ENCODE measurements at regions not wholly inside any gene's neighbourhood (a gene's known extent, or its start where the extent isn't known, plus 50 kb on each side); places are given as distances from the start of the nearest gene placed in this dataset.

DNA sequence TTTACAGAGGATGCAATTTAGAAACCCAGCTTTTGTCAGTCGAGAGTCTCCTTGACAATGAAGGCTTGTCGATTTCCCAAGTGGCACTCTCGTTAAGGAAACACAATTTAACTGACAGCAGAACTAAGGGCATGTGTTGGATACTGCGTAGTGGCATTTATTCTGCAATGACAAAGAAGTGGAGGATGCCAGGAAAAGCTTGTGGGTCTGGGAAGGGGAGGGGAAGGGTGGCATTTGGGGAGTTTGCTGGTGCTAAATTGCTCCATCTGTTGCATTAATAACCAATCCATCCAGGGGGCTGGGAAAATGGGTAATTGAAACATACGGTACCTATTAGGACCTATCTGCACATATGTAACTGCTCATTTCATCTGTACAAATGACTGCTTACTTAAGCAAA, 190.6 kb downstream of the NSG2 start:
- no peak for DNase-seq

DNA sequence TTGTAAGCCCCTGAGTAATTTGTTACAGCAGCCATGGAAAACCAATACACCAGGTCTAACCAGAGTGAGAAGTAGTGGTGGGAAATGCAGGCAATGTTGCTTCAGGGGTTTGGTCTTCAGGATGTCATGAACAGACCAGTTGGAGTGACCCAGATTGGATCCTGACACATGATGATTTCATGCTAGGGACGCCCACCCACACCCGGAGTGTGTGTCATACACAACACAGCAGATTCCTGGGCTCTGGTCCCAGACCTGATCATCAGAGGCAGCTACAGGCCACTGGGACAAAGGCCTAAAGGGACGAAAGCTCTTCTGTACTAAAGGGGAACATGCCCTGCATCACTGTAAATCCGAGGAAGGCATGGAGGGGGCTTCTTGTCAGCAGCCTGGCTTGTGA, 194.2 kb downstream of the NSG2 start:
- DNase-seq = no peak

DNA sequence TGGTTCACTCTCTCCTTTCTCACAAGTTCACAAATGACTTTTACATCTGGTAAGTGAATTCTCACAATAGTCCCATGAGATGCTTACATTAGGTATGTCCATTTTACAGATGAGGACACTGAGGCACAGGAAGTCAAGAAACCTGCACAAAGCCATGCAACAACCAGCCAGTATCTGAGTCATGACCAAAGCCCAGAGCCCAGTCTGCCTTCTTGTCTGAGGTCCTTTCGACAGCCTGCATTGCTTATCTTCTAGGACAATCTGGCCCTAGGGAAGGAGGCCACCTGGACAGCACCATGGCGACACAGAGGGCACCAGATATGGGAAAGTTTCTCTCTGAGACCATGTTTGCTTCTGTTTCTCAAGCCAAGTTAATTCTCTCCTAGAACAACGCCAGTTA, 197.1 kb downstream of the NSG2 start:
- no peak for DNase-seq

DNA sequence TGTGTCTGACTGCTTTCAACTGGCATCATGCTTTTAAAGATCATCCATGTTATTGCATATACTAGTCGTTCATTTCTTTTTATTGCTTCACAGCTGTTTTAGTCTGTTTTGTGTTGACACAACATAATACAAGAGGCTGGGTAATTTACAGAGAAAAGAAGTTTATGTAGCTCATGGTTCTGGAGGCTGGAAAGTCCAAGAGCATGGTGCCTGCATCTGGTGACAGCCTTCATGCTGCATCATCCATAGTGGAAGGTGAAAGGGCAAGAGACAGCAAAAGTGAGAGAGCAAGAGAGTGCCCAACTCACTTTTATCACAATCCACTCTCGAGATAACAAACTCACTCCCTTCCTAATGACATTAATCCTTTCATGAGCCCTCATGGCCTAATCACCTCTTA, 198.4 kb downstream of the NSG2 start:
- no peak for DNase-seq

DNA sequence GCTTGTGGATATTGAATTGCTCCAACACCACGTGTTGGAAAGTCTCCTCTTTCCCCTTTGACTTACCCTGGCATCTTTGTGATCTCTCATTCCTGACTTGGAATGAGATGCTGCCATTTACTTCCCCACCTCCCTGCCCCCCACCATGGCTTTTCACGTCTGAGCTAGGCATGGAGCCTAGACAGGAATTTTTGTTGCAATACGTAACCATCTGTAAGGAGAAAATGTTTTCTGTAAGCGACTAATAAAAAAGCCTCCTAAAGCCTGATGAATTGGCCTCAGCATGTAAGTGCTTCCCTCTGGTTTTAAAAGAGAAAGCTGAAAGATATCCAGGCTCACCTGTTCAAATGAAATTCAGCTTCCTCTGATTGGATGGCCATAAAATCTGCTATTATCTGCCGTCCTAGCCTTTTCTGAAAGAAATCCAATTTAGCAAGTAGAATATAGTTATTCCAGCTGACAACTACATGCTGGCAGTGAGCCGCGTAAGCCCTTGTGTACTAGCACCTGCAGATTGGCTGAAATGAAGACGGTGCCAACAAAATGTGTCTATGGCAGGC, 200.1 kb downstream of the NSG2 start:
- no peak for DNase-seq

DNA sequence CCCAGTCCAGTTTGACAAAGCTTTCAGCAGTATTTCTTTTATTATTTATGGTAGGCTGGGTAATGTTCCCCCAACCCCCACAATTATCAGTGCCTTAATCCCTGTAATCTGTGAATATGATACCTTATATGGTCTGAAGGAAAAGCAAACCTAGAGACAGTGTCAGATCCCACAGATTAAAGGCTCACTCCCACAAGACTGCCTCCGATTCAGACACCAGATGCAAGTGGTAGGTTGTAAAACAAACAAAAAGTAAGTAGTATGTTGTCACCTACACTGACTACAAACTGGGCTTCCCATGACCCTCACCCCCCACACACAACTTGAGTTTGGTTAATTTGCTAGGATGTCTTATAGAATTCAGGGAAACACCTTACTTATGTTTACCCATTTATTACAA, 201.2 kb downstream of the NSG2 start:
- no peak for DNase-seq

DNA sequence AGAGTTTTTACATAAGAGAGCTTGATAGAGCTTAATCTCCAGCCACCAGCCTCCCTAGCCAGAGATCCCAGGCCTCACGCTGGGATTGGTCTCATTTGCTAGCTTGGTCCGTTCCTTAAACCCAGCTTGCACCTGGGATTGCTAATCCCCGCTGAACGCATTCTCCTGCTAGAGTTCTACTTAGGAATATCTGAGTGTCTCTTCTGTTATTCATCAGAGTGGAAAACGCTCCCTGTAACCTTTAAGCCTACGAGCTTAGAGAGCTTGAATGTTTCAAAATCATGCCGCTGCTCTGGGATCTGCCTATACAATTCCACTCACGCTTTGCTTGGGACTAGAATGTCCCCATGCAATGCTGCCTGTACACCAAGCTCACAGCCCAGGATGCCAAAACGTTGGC, 201.8 kb downstream of the NSG2 start:
- DNase-seq = no peak

DNA sequence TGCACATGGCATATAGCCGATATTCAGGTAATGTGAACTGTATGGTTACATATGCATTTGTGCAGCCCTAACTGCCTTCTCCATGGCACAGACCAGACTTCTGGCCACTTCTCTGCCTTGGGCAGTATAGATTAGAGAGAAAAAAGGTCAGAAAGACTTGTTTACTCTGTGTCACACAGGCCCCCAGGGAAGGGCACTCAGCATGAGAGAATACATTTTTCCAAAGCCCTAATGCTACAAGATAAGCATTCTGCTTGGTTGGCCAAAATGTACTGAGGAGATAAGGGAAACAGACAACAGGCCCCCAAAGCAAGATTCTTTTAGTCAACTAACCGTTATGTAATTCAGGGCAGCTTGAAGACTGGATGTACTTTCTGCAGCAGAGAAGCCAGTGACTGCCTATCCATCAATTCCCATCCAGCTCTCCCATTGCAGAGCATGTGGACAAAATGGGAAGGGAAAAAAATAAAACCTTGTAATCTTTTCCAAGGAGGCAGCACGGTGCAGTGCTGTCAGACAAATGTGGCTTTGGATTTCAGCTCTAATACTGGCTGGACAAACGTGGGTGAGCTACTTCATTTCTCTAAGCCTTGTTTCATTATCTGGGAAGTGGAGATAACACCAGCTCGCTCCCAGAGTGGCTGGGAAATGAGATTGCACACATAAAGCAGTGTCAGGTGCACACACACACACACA, 205.9 kb downstream of the NSG2 start:
- DNase-seq = no peak

DNA sequence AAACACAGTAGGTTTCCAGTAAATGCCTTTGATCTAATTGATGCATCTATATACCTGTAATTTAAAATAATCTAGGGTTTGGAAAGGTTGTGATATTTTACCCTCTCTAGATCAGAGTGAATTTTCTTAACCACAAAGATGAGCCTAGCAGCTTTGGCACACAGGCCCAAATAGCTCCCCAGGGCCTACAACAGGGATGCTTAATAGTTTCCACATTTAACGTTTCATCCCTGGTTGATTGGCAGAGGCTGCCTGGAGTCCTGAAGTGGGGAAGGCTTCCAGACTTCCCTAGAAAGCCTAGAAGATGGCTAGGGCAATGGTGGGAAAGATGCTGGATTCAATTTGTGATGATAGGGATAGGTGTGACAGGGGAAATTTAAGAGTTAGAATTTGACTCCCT, 206.6 kb downstream of the NSG2 start:
- DNase-seq = no peak

DNA sequence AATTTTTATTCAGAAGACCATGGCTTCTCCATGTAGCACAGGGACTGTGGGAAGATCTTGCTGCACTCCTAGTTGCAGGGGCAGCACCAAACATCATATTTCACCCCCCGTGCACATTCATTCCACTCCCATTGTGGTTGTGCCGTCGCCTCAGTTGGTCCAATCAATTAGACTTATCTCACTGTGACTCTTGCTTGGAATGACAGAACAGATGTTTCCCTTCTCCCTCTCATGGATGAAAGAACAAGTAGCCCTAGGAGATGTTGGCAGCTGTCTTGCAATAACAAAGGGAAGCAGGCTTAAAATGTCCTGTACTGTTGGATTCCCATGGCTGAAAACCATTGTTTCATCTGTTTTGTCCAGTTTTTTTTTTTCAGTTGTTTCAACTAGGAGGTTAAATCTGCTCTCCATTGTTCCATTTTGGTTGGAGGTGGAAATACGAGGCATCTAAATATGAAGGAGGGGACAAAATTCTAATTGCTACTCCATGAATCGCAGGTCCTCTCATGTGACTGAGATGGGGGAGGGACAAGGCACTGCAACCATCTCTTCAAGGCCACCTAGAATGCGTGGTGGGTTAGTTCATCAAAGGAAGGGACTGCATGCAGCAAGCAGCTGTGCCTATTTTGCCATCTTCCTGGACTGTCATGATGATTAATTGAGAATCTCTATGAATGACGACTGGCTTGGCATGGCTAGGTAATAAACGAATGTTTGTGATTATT, 214.4 kb downstream of the NSG2 start:
- DNase-seq = no peak

DNA sequence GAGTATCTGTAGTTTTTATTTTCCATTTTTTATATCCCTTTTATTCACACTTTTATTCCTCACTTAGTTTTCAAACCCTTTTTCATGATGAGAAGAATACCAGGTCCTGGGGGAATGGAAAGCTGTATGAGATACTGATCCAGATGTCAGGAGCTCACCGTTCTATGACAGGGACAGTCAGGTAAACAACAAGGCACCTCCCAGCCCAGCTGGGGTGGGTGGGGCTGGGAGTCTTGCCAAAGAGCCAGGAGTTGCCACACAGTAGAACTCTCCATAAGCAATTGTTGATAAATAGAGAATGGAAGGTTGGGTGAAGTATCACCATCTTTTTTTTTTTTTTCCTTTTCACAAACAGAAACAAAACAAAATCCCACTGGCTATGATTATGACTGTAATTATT, 225.8 kb downstream of the NSG2 start:
- no peak for DNase-seq

DNA sequence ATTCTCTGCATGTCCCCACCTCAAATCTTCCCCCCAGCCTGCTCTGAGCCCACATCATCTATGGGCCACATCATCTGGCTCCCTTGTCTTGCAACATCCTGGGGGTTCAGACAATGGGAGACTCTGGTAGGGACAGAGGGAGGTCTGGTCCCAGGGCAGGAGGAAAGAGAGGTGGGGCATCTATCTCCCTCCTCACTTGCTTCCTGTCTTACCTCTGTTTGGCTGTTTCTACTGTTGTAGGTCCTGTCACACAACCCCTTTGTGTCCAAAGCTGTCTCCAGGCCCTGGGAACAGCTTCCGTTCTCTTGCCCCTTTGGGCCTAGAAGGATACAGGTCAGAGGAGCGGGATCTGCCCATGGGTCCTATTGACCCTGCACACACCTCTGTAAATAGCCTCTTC, 227.2 kb downstream of the NSG2 start:
- no peak for DNase-seq

DNA sequence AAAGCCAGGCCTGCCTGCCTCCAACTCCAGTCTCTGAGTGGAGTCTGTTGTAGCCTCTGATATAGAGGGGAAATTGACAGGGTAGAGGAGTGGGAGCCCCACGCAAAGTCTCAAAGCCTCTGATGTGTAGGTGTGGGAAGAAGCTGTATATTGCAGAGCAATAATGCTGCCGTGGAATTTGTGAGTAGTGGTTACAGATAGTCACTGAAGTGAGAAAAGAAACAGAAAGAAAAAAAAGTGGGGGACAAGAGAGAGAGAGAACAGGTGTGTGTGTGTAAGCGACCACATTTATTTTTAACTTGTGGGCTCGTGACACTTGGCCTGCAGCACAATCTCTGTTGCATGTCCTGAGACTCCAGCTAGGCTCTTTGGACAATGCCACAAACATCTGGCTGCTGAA, 227.8 kb downstream of the NSG2 start:
- DNase-seq = no peak

DNA sequence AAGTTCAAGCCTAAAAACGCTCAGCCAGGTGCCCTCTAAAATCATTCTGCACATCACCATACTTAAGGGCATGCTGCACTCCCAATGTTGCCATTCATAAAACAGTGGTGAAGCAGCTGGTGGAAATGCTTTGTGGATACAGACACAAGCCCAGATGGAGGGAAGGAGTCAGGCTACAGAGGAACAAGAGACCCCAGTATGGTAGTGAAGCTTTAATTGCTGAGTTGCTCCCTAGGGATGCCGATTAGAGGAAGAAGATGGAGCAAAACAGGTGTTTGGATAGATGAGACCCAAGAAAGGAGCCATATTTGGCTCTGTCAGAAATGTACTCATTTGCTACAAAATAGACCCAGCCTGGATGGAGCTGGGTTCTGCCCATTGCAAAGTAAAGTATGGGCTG, 230.5 kb downstream of the NSG2 start:
- no peak for DNase-seq

DNA sequence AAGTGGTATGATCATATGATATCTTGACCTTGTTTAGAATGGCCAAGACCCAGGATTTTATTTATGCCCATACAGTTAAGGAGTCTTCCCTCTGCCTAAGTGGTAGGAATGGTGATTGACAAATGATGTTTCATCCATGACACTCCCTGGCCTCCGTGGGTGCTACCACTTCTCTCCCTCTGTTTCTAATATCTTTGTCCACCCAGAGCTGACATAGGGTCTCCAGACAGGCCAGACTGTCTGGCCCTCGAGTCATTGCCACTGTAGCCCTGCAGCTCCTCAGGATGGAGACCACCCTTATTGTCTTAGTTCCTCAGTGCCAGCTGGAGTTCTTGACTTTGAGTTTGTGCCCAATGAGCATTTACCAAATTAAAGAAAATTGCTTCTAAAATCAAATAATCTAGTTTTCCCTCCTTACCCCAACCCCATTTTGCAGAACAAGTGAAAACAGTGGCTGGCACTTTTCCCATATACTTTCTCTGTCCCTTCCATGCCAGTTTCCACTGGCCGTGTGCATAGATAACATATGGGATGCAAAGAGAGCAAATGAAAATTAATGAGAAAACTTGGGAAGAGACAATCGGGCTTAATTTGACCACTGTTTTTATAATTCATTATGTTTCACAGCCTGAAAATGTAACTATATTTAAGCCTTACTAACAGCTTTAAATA, 235.7 kb downstream of the NSG2 start:
- DNase-seq = no peak

DNA sequence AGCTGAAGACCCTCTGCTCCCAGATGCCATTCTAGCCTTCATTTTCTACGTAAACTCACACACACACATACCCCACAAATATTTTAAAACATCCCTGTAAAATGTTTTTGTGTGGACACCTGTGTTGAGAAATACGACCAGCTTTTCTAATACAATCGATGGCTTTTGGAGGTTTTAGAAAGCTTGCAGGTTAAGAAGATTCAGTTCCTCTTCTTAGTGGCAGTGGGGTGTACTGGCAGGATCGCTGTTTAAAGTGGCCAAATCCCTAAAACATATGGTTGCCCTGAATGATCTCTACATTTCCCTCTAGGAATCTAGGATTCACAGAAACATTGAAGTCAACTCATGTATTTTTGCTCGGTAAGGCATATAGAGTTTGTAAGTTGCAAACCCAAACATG, 236.3 kb downstream of the NSG2 start:
- no peak for DNase-seq

DNA sequence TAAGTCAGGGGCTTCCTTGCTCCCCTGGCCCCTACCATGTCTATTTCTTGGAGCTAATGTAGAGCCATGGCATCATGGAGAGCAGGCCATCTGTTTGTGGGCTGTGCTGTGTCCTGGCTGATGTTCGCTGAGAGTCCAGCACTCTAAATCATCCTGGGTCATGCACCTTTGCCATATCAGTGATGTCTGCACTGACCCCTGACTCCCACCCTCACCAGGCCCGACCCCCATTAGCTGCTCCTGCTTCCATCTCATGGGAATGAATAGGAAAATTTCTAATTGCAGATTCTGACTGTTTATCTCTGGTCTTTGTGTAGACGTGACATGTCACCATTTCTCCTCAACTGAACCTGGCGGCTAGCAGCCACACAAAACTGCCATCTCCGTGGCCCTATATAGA, 236.9 kb downstream of the NSG2 start:
- no peak for DNase-seq

DNA sequence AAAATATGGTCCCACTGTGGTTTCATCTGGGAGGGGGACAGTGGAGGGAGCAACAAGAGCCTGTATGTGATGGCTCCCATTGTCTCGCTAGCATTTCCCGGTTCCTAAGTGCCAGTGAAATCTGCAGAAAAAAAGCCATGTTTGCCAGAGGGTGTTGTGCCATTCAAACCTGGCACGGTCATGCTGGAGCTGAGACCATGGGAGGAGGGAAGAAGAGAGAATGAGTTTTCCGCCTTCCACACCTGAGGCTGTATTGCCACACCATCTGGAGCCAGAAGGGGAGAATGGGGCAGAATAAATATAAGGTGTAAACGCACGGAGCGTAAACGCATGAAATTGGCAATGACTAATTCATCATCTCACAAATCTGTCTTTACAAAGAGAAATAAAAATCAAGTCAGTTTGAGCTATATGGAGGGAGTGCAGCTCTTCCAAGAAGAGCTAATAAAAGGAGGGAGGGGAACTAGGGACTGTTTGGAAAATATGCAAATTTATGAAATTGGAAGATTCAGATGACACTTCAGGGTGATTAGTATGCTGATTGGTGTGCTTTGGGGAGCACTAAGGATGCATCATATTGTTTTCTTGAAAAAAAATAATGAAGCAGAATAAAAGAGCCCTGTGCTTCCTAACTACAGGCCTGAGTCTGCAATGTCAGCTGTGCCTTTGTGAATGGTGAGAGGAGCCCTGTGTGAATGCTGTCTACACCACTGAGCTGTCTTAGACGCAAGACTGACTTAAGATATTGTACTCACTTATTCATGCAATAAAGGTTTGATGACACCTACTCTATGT, 237.9 kb downstream of the NSG2 start:
- DNase-seq = no peak

DNA sequence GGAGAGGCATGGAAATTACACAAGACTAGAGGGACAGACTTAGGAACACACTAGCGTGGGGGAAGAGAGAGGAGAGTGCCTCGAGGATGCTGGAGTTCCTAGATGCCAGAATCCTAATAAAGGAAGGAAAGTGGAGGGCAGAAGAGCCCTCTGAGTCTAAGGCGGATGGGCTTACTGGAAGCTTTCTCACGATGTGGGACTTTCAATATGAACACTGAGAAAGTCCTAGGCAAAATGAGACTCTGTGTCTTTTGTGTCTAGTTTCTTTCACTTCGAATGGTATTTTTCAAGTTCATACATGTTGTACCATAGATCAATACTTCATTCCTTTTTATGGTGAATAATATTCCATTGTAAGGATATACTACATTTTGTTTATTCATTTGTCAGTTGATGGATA, 239.4 kb downstream of the NSG2 start:
- no peak for DNase-seq

DNA sequence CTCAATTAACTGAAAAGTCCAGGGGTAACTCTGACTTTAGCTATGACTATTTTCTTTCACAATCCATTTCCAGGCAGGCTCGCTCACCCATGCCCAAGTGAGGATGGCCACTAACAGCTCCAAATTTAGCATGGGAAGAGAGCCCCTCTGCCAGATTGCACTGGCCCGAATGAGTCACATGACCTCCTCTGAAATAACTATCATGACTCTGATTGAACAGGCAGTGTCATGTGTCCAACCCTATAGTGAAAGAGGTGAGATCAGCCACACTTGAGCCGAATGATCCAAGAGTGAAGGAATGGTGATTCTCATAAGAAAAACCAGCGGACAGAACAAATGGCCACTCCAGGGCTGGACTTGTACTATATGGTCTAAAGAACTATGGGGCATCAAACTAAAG, 242.3 kb downstream of the NSG2 start:
- DNase-seq = no peak

DNA sequence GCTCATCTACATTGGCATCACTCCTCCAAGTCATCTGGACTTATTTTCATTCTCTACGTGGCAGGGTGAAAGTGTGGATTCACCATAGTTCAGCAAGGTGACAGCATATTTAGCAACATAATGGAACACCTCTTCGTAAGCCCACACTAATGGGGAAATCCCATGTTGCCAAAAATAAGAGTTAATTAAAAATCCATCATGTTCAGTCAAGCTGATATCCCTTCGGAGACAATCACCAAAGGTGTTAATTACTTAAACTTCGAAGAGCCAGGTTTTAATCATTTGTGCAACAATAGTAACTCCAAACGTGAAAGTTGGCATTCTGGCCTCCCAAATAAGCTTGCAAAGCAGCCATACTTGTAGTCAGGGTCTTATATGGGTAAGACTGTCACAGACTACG, 242.9 kb downstream of the NSG2 start:
- DNase-seq = no peak

DNA sequence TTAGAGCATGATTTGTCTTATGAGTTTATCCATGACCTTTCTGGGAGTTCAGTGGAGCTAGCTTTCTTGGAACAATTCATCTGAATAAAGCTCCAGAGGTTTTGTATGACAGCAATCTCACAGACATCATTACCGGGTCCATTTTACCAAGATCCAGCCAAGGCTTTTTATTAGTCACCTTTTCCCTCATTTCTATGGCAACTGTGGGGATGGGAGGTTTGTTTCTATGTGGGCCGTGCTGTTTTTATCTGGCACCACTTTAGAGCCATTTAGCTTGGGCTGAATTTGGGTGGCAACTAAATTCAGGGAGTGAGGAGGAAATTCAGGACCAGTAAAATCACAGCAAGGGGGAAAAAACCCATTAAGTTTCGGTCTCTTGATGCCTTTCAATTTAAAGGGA, 245.7 kb downstream of the NSG2 start:
- DNase-seq = no peak

DNA sequence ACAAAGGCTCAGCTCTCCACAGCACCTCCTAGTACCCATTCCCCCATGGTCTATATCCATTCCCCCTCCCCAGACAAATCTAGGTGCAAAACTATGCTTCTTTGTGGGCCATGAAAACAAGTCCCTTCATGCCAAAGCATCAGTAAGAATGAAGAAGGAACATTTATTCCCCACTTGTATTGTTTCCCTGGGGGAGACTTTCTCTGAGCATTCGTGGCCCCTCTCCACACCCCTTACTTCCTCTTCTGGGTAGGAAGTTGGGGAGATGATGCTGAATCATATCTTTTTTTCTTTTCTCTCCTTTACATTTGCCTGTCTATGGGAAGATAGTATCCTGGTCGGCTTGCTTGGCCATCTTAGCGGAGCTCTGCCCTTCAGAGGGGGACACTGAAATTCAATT, 246.8 kb downstream of the NSG2 start:
- DNase-seq = no peak

Data from DMS79 treated with DMSO at 0.1 percent for 48 hours (cell line).